Occipital lobe (tissue), 1 donor: ENCODE measurements at regions not wholly inside any gene's neighbourhood (a gene's known extent, or its start where the extent isn't known, plus 50 kb on each side); places are given as distances from the start of the nearest gene placed in this dataset.

Experiments
- DNase-seq: peaks from one replicate; lab custom pipeline; 2025; lab: John Stamatoyannopoulos, UW

DNA sequence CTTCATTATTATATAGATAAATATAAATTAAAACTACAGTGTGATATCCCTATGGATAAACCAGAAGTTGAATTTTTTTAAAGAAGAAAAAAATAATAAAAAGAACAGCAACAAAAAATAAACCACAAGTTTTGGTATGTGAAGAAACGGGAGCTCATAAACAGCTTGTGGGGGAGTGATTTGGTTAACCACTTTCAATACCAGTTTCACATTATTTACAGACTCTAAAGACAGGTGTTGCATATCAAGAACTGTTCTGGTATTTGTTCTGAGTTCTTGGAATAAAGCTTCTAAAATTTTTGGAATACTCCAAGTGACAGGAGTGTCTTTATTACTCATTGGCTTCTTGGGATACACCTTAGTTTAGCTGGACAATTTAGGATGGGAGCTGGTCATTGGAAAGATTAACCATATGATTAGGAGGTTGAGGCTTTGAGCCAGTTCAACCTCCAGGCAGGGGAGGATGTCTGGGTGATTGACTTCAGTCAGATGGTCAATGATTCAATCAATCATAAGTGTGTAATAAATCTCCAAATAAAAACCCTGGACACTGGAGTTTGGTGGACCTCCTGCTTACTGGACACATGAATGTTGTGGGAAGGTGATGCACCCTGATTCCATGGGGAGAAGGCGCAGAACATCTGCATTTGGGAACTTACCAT, 2223.1 kb upstream of the C9orf72 start:
- DNase-seq, result no peak

DNA sequence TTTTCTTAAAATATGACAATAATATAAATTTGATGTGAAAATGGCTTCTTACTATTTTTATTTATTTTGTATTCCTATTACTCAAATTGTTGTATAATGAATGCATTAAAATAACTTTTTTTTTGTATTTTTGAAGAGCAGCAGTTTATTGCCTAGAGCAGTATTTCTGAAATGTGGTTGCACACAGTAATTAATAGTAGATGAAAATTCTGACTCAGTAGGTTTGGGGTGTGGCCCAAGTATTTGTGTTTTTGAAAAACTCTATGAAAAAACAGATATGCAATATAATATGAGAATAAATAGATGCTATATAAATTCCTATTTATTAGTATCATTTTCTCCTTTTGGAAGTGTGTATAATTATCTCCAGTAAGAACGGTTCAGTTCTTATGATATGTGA, 2225.3 kb upstream of the C9orf72 start:
- no peak for DNase-seq

DNA sequence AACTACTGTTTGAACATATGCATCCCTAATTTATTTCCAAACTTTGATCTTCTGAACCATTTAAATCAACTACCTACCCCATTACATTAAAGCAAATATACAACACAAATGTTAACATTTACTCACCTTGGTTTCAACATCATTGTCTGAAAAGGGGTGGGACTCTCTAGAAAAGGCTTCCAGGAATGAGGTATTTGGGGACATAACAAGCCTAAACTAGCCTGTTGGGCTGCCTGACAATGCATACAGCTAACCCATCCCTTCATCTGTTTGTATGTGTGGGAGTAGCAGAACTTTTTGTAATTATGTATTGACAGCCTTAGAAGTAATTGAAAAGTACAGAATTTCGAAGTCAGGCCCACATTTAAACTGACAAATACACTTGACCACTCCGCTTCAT, 2225.9 kb upstream of the C9orf72 start:
- no peak for DNase-seq

DNA sequence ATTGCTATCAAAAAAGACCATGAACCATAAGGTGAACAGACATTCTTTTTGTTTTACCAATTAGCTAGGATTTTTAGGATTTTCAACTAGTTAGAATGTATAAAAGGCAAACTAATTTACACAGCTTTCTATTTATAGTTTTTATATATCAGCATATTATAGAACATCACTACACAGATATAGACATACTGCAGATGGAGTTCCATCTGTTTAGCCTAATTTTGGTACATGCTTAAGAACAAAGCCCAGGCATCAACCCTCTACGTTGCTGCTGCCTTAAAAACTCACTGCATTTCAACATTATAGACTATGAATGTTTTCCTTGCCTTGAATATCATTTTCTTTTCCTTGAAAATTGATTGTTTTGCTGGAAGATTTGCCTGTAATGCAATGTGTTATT, 2227.5 kb upstream of the C9orf72 start:
- DNase-seq, result no peak

DNA sequence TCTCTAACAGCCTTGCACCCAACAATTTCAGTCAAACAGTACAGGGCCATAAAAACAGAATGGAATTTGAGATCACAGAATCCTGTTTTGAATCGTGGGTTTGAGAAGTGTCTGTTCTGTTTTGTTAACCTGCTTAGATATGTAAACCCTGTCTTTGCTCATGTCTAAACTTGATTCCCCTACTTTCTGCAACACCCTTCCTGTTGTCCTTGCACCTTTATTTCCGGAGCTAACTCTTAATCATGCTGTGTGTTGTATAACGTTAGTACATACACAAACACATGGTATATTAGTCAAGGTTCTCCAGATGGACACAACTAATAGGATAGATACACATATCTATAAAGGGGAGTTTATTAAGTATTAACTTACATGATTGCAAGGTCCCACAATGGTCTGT, 2229.2 kb upstream of the C9orf72 start:
- no peak for DNase-seq

- no peak for DNase-seq
Observed at GRCh38 chr9:29806937-29807618, 2233.8 kb upstream of the C9orf72 start.

DNA sequence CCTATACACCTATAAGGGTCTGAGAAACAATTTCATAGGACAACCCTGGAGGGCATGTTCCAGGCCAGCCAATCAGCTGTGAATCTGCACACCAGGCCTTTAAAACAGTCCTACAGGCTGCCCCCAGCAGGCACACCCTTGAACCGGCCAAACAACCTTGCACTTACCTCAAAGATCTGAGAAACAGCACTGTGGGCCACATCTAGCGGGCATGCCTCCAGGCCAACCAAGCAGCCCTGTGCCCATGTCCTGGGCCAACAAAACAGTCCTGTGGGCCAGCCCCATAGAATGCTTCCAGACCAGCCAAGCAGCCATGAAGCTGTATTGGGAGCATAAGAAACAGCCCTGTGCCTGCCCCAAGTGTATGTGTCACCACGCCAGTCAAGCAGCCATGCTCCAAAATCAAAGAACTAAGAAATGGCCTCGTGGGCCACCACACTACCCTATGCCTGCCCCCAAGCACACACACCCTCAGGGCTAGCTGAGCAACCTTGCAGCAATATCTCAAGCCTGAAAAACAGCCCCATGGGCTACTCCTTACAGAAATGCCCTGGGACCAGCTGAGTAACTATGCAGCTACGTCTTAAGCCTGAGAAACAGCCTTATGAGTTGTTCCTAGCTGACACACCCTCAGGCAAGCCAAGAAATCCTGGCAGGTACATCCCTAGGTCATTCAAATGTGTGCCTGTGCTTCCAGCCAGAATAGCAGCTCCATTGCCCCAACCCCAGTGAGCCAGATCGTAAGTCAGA, 2243.8 kb upstream of the C9orf72 start:
- DNase-seq, result no peak

DNA sequence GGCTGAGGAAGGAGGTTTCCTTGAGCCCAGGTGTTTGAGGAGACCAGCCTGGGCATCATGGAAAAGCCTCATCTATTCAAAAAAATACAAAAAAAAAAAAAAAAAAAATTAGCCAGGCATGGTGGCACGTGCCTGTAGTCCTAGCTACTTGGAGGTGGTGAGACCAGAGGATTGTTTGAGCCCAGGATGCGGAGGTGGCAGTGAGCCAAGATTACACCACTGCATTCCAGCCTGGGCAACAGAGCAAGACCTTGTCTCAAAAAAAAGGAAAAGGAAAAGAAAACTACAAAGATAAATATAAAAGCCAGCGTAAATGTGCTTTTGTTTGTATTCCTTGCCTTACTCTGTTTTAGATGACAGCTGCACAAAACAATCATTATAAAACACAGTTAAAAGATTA, 2249.2 kb upstream of the C9orf72 start:
- DNase-seq, result no peak

DNA sequence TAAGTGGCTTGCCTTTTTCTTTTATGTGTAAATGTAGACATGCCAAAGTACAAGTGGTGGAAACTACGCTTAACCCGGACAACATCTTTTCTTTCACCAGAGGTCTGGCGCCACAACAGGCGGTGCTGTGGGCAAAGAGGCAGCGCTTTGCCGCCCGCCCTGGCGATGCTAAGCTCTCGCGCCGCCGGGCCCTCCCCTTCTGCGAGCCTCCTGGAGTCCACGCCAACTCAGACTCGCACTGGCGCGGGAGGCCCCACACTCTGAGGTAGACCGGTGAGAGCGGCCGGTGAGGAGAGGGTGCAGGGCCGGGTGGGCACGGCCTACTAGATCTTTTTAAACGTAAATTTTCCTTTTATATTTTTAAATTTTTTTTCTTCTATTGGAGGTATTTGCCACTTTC, 2253.1 kb upstream of the C9orf72 start:
- no peak for DNase-seq

DNA sequence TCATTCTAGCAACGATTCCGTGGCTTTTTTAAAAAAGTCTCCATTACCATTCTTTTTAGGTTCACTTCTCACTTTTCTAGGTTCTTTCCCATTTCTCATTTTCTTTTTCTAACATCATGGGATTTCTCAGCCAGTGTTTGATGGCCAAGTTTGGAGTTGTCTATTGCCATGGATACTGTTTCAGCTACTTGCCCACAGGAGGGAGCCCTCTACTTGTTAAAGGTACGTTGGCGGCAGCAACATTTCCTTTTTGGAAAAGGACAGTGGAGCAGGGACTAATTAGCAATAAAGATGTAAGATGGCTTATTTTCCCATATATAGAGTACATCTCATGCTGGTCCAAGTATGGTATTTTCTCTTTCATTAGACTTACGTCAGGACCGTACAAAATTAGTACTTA, 2257.5 kb upstream of the C9orf72 start:
- no peak for DNase-seq

- no peak for DNase-seq
Observed at GRCh38 chr9:29838491-29839020, 2265.3 kb upstream of the C9orf72 start.

DNA sequence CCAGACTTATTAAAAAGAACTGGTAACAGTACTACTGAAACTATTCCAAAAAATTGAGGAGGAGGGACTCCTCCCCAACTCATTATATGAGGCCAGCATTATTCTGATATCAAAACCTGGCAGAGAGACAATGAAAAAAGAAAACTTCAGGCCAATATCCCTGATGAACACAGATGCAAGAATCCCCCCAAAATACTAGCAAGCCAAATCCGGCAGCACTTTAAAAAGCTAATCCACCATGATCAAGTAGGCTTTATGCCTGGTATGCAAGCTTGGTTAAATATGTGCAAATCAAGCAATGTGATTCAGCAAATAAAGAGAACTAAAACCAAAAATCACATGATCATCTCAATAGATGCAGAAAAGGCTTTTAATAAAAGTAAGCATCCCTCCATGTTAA, 2271.0 kb upstream of the C9orf72 start:
- no peak for DNase-seq

DNA sequence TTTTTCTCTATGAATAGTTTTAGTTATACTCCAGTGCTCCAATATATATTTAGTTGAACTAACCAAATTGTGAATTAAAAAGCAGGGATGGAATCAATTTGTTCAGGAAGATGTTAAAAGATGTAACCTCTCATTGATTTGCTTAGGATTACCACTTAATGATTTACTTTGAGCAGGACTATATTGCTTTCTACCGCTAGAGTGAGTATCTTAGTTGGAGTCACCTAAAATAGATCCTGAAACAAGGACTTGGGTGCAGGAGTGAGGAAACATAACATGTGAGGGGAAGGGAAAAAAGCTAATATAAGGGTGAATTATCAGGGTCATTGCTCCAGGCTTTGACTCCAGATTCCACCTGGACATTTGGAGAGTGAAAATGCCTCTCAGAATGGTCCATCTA, 2277.4 kb upstream of the C9orf72 start:
- no peak for DNase-seq

DNA sequence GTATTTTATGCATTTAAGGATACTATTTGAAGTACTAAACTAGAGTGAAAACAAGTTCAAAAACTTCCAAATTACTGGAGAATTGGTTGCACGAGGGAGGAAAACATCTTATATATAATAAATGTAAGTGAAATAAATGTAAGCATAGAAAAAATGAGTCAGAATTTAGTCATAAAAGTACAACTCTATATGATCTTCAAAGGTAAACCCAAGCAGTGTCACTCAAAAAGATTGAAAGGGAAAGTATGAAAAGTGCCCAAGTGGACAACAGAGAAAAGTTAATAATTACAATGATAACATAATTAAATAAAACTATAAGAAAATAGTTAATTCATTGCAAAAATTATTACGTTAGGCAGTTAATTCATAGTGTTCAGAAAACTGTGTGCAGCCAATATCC, 2288.5 kb upstream of the C9orf72 start:
- DNase-seq, result no peak

DNA sequence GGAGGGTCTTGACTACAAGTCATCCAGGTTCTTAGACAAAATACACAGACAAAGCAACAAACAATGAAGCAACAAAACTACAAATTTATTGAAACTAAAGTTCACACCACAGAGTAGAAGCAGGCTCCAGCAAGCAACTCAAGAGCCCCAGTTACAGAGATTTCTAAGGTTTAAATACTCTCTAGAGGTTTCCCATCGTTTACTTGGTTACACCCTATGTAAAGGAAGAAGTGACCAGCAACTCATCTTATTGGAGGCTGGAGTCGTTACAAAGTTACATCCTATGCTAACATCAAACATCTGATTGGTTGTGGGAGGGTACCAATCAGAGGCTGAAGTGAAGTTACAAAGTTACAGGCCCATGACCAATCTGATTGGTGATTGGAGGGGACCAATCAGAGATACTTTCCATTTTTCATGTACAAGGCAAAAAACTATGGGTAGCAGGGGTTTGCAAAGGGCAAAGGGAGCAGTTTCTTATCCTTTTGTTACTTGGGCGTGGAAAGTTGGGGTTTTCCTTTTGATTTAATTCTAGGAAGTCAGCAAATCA, 2292.6 kb upstream of the C9orf72 start:
- no peak for DNase-seq

DNA sequence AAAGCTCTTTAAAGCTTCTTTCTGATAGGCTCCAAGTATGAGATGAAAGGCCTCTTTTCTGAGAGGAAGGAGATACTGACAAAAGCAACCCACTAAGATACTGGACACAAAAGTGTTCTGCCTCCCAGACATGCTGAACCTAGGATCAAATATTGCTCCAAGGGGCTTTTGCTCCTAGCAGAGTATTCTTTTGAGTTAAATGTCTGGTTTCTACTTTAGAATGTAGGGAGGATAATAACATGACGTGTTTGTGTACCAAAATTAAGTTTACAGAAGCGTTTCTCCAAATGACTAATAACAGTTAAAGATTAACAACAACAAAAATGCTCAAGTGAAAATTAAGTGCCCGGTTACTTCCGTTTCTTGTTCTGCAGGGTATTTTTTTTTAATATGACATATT, 2293.3 kb upstream of the C9orf72 start:
- no peak for DNase-seq

- DNase-seq, result no peak
Observed at GRCh38 chr9:29873579-29873978, 2300.3 kb upstream of the C9orf72 start.

- DNase-seq, result no peak
Observed at GRCh38 chr9:29875547-29875946, 2302.3 kb upstream of the C9orf72 start.

DNA sequence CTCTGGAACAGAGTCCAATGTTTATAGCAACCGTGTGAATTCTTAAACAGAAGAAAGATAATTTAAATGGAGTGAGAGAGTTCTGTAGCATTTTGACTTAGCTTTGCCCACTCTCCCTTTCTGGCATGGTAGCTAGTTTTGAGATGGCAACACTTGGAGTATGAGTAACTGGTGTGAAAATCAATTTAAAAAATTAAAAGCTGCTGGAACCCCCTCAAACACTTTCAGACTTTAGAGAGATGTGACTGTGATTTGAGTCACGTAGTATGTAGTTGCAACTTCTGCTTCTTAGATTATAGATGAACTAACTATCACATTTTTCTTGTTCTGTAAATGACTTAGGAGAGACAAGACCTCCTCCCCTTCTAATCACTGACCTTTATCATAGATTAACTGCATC, 2309.5 kb upstream of the C9orf72 start:
- no peak for DNase-seq

DNA sequence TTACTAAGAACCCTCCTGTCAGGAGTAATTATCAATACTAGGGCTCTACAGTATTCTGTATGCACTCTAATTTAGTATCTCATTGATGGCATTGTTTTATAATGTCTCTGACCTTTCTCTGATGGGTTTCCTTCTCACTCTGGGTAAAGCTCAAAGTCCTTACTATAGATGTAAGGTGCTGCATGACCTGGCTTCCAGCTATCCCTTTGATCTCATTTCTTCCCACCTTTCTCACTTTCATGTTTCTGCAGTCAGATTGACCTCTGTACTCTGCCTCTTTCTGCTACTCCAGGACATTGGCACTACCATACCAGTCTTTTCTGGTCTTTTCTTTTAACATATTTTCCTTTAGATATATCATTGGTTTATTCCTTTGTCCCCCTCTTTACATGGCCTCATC, 2332.8 kb upstream of the C9orf72 start:
- DNase-seq, result no peak

GRCh38 chr9:29928072-29928471, 2354.8 kb upstream of the C9orf72 start:
- no peak for DNase-seq

- no peak for DNase-seq
Observed at GRCh38 chr9:29939559-29939958, 2366.3 kb upstream of the C9orf72 start.
